Right lobe of liver (tissue), 6 donors: ENCODE measurements at regions not wholly inside any gene's neighbourhood (a gene's known extent, or its start where the extent isn't known, plus 50 kb on each side); places are given as distances from the start of the nearest gene placed in this dataset.
"Not testable (repeated sequence)": the region's sequence is repeated elsewhere in the genome, so short reads cannot be mapped to it uniquely, and the experiment has no call there.

ENCODE experiments used
- ATAC-seq, 4 donors: fragments of 200-7000 bp; cut with Tn5 transposase; one replicate each; pipeline ENCODE4 v1.9.1; 2020; ENCODE audit warnings: mild to moderate bottlenecking in 4 of 4, moderate library complexity in 4 of 4
- DNase-seq, 3 donors: peaks; one replicate each; pipeline ENCODE4 v3.0.0-alpha.2; 2020
- H3K27ac ChIP-seq, 3 donors: fragments of 200-600 bp; one replicate each; pipeline ENCODE4 v1.8.0; 2022
- H3K27me3 ChIP-seq, 2 donors: fragments of 200-600 bp; one replicate each; pipeline ENCODE4 v1.8.0; 2022
- H3K36me3 ChIP-seq, 4 donors: fragments of 200-600 bp; sonication (generic) in 1 of 4; one replicate each; pipeline versions ENCODE4 v1.5.1 to v1.8.0; 2017 to 2022; ENCODE audit warnings: control low read depth in 1 of 4
- H3K4me1 ChIP-seq, 4 donors: fragments of 200-600 bp; sonication (generic) in 1 of 4; one replicate each; pipeline versions ENCODE4 v1.5.1 to v1.8.0; 2017 to 2022; ENCODE audit warnings: control low read depth in 1 of 4
- H3K4me3 ChIP-seq, 3 donors: fragments of 200-600 bp; one replicate each; pipeline ENCODE4 v1.8.0; 2022
- H3K9me3 ChIP-seq, 4 donors: fragments of 200-600 bp; sonication (generic) in 1 of 4; one replicate each; pipeline versions ENCODE4 v1.5.1 to v1.8.0; 2017 to 2022; ENCODE audit warnings: control low read depth in 1 of 4
- POLR2A ChIP-seq: fragments of 450-650 bp; IDR thresholded peaks from one replicate; pipeline ENCODE4 v1.6.1; 2017; ENCODE audit warnings: antibody characterized with exemption, mild to moderate bottlenecking
- WGBS: methylation state at CpG from one replicate; pipeline ENCODE4 v1.1.6; 2018; ENCODE audit warnings: low coverage, low lambda C conversion rate; ENCODE audit not compliant: insufficient coverage; ENCODE audit errors: missing lambda C conversion rate; 5-methylcytosine and 5-hydroxymethylcytosine counted together
- intact Hi-C, 2 donors: fragments of 100-400 bp; cut with DNase I; formaldehyde crosslinking; loops; one replicate each; pipeline versions ENCODE4 v1.11.2 to v1.14.1; 2022
- TF ChIP-seq, protein P1 (sequence below), 4 donors: fragments of 200-600 bp in 3 of 4; fragments of 450-650 bp in 1 of 4; IDR thresholded peaks; one replicate each; pipeline versions ENCODE4 v1.5.1 to v1.8.0; 2016 to 2022; ENCODE audit warnings: antibody characterized with exemption in 4 of 4, mild to moderate bottlenecking in 2 of 4
- donor health status: DM: no; HTN: yes; CAD: no.
- donor health status: DM: no; HTN: no; CAD: no.
- donor health status: DM: no; HTN: no; CAD: no.
- donor health status: DM: no; HTN: yes; CAD: no.
- donor health status: DM: no; HTN: yes; CAD: no.

- WGBS = 76% methylated on average over 3 of the region's 3 CpGs
- Histone ChIP-seq H3K4me3 (no peak overlapping the region), H3K27ac (no peak overlapping the region), H3K36me3 (no peaks in the 10 kb centered on the region), H3K9me3 (no peaks in the 10 kb centered on the region), H3K27me3 (no peaks in the 10 kb centered on the region), H3K4me1 (no peaks in the 10 kb centered on the region)
- ATAC-seq = no peak
- TF ChIP-seq POLR2A = no peak
- TF ChIP-seq, protein P1, sequence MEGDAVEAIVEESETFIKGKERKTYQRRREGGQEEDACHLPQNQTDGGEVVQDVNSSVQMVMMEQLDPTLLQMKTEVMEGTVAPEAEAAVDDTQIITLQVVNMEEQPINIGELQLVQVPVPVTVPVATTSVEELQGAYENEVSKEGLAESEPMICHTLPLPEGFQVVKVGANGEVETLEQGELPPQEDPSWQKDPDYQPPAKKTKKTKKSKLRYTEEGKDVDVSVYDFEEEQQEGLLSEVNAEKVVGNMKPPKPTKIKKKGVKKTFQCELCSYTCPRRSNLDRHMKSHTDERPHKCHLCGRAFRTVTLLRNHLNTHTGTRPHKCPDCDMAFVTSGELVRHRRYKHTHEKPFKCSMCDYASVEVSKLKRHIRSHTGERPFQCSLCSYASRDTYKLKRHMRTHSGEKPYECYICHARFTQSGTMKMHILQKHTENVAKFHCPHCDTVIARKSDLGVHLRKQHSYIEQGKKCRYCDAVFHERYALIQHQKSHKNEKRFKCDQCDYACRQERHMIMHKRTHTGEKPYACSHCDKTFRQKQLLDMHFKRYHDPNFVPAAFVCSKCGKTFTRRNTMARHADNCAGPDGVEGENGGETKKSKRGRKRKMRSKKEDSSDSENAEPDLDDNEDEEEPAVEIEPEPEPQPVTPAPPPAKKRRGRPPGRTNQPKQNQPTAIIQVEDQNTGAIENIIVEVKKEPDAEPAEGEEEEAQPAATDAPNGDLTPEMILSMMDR (IDR thresholded peaks at IDR 0.05) = no peak
- intact Hi-C loops = no loop called here
- DNase-seq = no peak
These were observed 256.2 kb downstream of the TAFA4 start for GRCh38 chr3:68676136-68676535.

DNA sequence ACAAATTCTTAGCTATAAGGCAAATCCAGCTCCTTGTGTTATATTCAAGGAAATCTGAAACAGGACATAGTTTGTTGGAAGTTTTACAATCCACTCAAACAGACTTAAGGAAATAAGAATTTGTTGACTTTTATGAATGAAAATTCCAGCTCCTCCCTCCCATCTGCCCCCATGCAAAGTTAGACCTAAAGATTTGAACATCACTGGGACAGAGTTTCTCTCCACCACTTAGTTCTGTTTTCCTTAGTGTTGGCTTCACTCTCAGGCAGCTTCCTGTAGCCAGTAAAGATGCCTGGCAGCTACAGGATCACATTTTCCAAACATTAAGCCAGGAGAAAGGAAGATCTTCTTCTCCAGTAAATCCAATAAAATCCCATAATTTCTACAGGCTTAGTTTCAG lies 265.0 kb downstream of the TAFA4 start:
- ATAC-seq = no peak
- H3K4me1 ChIP-seq = no peaks in the 10 kb centered on the region
- DNase-seq = no peak
- no peaks in the 10 kb centered on the region for H3K36me3 ChIP-seq
- no peak overlapping the region for H3K27ac ChIP-seq
- intact Hi-C loops = no loop called here
- H3K4me3 ChIP-seq = no peak overlapping the region
- no peaks in the 10 kb centered on the region for H3K27me3 ChIP-seq
- TF ChIP-seq, protein P1 (IDR thresholded peaks at IDR 0.05) = no peak
- no peak for TF ChIP-seq POLR2A
- no peaks in the 10 kb centered on the region for H3K9me3 ChIP-seq

- Histone ChIP-seq H3K9me3 (no peaks in the 10 kb centered on the region), H3K27me3 (no peaks in the 10 kb centered on the region), H3K4me3 (no peak overlapping the region), H3K27ac (no peak overlapping the region), H3K36me3 (no peaks in the 10 kb centered on the region), H3K4me1 (no peaks in the 10 kb centered on the region)
- no peak for ATAC-seq
- intact Hi-C loops = no loop called here
- TF ChIP-seq, protein P1 (IDR thresholded peaks at IDR 0.05) = no peak
- TF ChIP-seq POLR2A = no peak
- WGBS = 71% methylated on average over 4 of the region's 4 CpGs
- DNase-seq = no peak
These were observed 265.8 kb downstream of the TAFA4 start for GRCh38 chr3:68666429-68667136.

GRCh38 chr3:68664276-68664675 lies 268.1 kb downstream of the TAFA4 start:
- no peak for ATAC-seq
- intact Hi-C loops = no loop called here
- no peak overlapping the region for H3K4me3 ChIP-seq
- no peaks in the 10 kb centered on the region for H3K27me3 ChIP-seq
- WGBS = 26% methylated on average over 1 of the region's 1 CpG
- no peak overlapping the region for H3K27ac ChIP-seq
- no peaks in the 10 kb centered on the region for H3K4me1 ChIP-seq
- H3K36me3 ChIP-seq = no peaks in the 10 kb centered on the region
- TF ChIP-seq, protein P1 (IDR thresholded peaks at IDR 0.05) = no peak
- TF ChIP-seq POLR2A = no peak
- DNase-seq = no peak
- H3K9me3 ChIP-seq = no peaks in the 10 kb centered on the region

GRCh38 chr3:68662176-68662575 lies 270.2 kb downstream of the TAFA4 start:
- Histone ChIP-seq H3K27me3 (no peaks in the 10 kb centered on the region), H3K4me1 (no peaks in the 10 kb centered on the region), H3K27ac (no peak overlapping the region), H3K4me3 (no peak overlapping the region), H3K9me3 (no peaks in the 10 kb centered on the region), H3K36me3 (no peaks in the 10 kb centered on the region)
- ATAC-seq = no peak
- intact Hi-C loops = no loop called here
- 38% methylated on average over 1 of the region's 1 CpG for WGBS
- DNase-seq = no peak
- no peak for TF ChIP-seq POLR2A

GRCh38 chr3:68650657-68651056 lies 281.7 kb downstream of the TAFA4 start:
- ATAC-seq, H3K27ac ChIP-seq, H3K27me3 ChIP-seq, intact Hi-C loops, H3K9me3 ChIP-seq, DNase-seq, H3K36me3 ChIP-seq, H3K4me1 ChIP-seq, H3K4me3 ChIP-seq: not testable (repeated sequence)
- WGBS = 55% methylated on average over 3 of the region's 3 CpGs
